PC-3 (cell line): ENCODE measurements at regions not wholly inside any gene's neighbourhood (a gene's known extent, or its start where the extent isn't known, plus 50 kb on each side); places are given as distances from the start of the nearest gene placed in this dataset.
A peak's percentile ranks its signal among the peaks of the same experiment; 100 is the strongest.

Experiments used
- ATAC-seq: fragments of 200-7000 bp; cut with Tn5 transposase; 2 replicates; pipeline ENCODE4 v1.9.1; 2020; ENCODE audit warnings: mild to moderate bottlenecking, moderate library complexity
- BruUV-seq: library from RNA; stranded (reverse); fragments of 400-500 nt; replicated peaks from 2 replicates; lab custom pipeline; 2021; lab: Mats Ljungman, UMichigan
- CTCF ChIA-PET: fragments of 300-600 bp; sonication (Branson Sonifier 250); formaldehyde crosslinking; loops from one replicate; lab custom pipeline; 2022; ENCODE audit warnings: antibody characterized with exemption; lab: Charles Lee
- POLR2A ChIA-PET: fragments of 300-600 bp; sonication (Branson Sonifier 250); formaldehyde crosslinking; loops from one replicate; lab custom pipeline; 2022; ENCODE audit warnings: antibody characterized with exemption; ENCODE audit not compliant: unreplicated experiment; lab: Charles Lee
- DNase-seq: peaks from one replicate; pipeline ENCODE4 v3.0.0-alpha.2; 2015
- H2AFZ ChIP-seq: fragments of 300-600 bp; sonication (generic); 2 replicates; pipeline ENCODE4 v1.6.0; 2016; ENCODE audit warnings: antibody characterized with exemption, low read length
- H3F3A ChIP-seq: fragments of 300-600 bp; sonication (generic); one replicate; pipeline ENCODE4 v1.6.0; 2017; ENCODE audit warnings: antibody characterized with exemption, low read length, control low read depth, mild to moderate bottlenecking; ENCODE audit not compliant: unreplicated experiment
- H3K27ac ChIP-seq: fragments of 300-600 bp; sonication (generic); 2 replicates; pipeline ENCODE4 v1.5.1; 2016; ENCODE audit warnings: mild to moderate bottlenecking, low read length
- H3K27me3 ChIP-seq: fragments of 300-600 bp; sonication (generic); 2 replicates; pipeline ENCODE4 v1.6.1; 2016; ENCODE audit warnings: low read length, mixed read lengths
- H3K36me3 ChIP-seq: fragments of 300-600 bp; sonication (generic); 2 replicates; pipeline ENCODE4 v1.6.1; 2016; ENCODE audit warnings: low read depth, mixed run types, low read length, mixed read lengths
- H3K4me1 ChIP-seq: fragments of 300-600 bp; sonication (generic); 2 replicates; pipeline ENCODE4 v1.5.1; 2016; ENCODE audit warnings: low read length; ENCODE audit not compliant: insufficient read depth
- H3K4me2 ChIP-seq: fragments of 300-600 bp; sonication (generic); 2 replicates; pipeline ENCODE4 v1.6.0; 2016; ENCODE audit warnings: low read length
- H3K4me3 ChIP-seq: fragments of 300-600 bp; sonication (generic); 2 replicates; pipeline ENCODE4 v1.5.1; 2016; ENCODE audit warnings: mild to moderate bottlenecking, low read length, mixed read lengths
- H3K79me2 ChIP-seq: fragments of 300-600 bp; sonication (generic); 2 replicates; pipeline ENCODE4 v1.6.1; 2017; ENCODE audit warnings: low read length, mixed read lengths
- H3K9ac ChIP-seq: fragments of 300-600 bp; sonication (generic); 2 replicates; pipeline ENCODE4 v1.6.0; 2016; ENCODE audit warnings: mild to moderate bottlenecking, low read length
- H3K9me2 ChIP-seq: fragments of 300-600 bp; sonication (generic); replicated peaks from 2 replicates; pipeline ENCODE4 v1.6.1; 2016; ENCODE audit warnings: mixed run types, low read length, mixed read lengths
- H3K9me3 ChIP-seq: fragments of 300-600 bp; sonication (generic); 2 replicates; pipeline ENCODE4 v1.6.1; 2016; ENCODE audit warnings: low read length, mixed read lengths
- H4K20me1 ChIP-seq: fragments of 300-600 bp; sonication (generic); 2 replicates; pipeline ENCODE4 v1.6.1; 2016; ENCODE audit warnings: low read length, mixed read lengths
- CTCF ChIP-seq: fragments of 300-600 bp; sonication (generic); conservative IDR thresholded peaks from 2 replicates; pipeline ENCODE4 v1.5.1; 2017; ENCODE audit warnings: antibody characterized with exemption, low read depth, mild to moderate bottlenecking, low read length
- EZH2 ChIP-seq: fragments of 300-600 bp; sonication (generic); IDR thresholded peaks from one replicate; pipeline ENCODE4 v1.6.1; 2017; ENCODE audit warnings: antibody characterized with exemption, mild to moderate bottlenecking, low read length; ENCODE audit not compliant: unreplicated experiment
- EZH2phosphoT487 ChIP-seq: fragments of 300-600 bp; sonication (generic); IDR thresholded peaks from 2 replicates; pipeline ENCODE4 v1.6.1; 2018; ENCODE audit warnings: mild to moderate bottlenecking, antibody characterized with exemption, low read length, borderline replicate concordance
- intact Hi-C: fragments of 100-400 bp; cut with micrococcal nuclease; formaldehyde crosslinking; loops from 2 replicates; pipeline ENCODE4 v1.9.0; 2023

- CTCF ChIA-PET = interaction anchor here (0.7 kb wide), 1 partner anchor 11 kb away, joined by 3 read pairs; no protein-coding TSS in a partner anchor
- H3K9ac ChIP-seq = no peak overlapping the region
- ATAC-seq = no peak
Measured at GRCh38 chr10:75304741-75305390, 69.1 kb upstream of the COMTD1 start.

GRCh38 chr10:75304313-75304712 is 68.6 kb upstream of the COMTD1 start:
- ChIA-PET POLR2A (no interaction called here), CTCF (interaction anchor here (0.7 kb wide), 1 partner anchor 11 kb away, joined by 3 read pairs; no protein-coding TSS in a partner anchor)
- no peaks in the 10 kb centered on the region for H3K36me3 ChIP-seq
- DNase-seq = no peak
- no peaks in the 10 kb centered on the region for H3K4me1 ChIP-seq
- no peak overlapping the region for H3K27ac ChIP-seq
- H3F3A ChIP-seq = no peaks in the 10 kb centered on the region
- intact Hi-C loops = no loop called here
- no peaks in the 10 kb centered on the region for H3K27me3 ChIP-seq
- ATAC-seq = no peak
- TF ChIP-seq CTCF (no peak), EZH2phosphoT487 (no peak), EZH2 (no peak)
- no peaks in the 10 kb centered on the region for H3K79me2 ChIP-seq
- H2AFZ ChIP-seq = no peak overlapping the region
- H3K9me2 ChIP-seq = no peaks in the 10 kb centered on the region
- no peak overlapping the region for H3K9ac ChIP-seq
- H3K4me2 ChIP-seq = no peak overlapping the region
- no peak overlapping the region for H3K4me3 ChIP-seq
- no peaks in the 10 kb centered on the region for H4K20me1 ChIP-seq
- H3K9me3 ChIP-seq = peaks cover 16% of the 10 kb centered on the region
- no TSS peak for BruUV-seq

More at GRCh38 chr10:75304741-75305390, 69.1 kb upstream of the COMTD1 start:
- Histone ChIP-seq H4K20me1 (no peaks in the 10 kb centered on the region), H3K27me3 (no peaks in the 10 kb centered on the region), H3K9me2 (no peaks in the 10 kb centered on the region), H3F3A (no peaks in the 10 kb centered on the region), H3K4me3 (no peak overlapping the region), H3K79me2 (no peaks in the 10 kb centered on the region), H3K9me3 (peaks cover 16% of the 10 kb centered on the region), H3K4me2 (no peak overlapping the region), H3K36me3 (no peaks in the 10 kb centered on the region), H2AFZ (no peak overlapping the region), H3K4me1 (no peaks in the 10 kb centered on the region), H3K27ac (no peak overlapping the region)
- POLR2A ChIA-PET = no interaction called here
- TF ChIP-seq EZH2 = no peak
- no peak for TF ChIP-seq EZH2phosphoT487
- TF ChIP-seq CTCF = no peak
- no TSS peak for BruUV-seq
- intact Hi-C loops = no loop called here
- DNase-seq = no peak

- peak; percentile 64 for ATAC-seq
- Histone ChIP-seq H3K9me2 (no peaks in the 10 kb centered on the region), H3K79me2 (no peaks in the 10 kb centered on the region), H3K27ac (no peak overlapping the region), H3K27me3 (no peaks in the 10 kb centered on the region), H3K9ac (no peak overlapping the region), H3K9me3 (peaks cover 13% of the 10 kb centered on the region), H3K4me1 (no peaks in the 10 kb centered on the region), H3K4me3 (no peak overlapping the region), H4K20me1 (no peaks in the 10 kb centered on the region), H3K4me2 (no peak overlapping the region), H3K36me3 (no peaks in the 10 kb centered on the region), H2AFZ (no peak overlapping the region), H3F3A (no peaks in the 10 kb centered on the region)
- DNase-seq = no peak
- BruUV-seq = no TSS peak
- ChIA-PET POLR2A (no interaction called here), CTCF (no interaction called here)
- TF ChIP-seq EZH2 = no peak
- TF ChIP-seq EZH2phosphoT487 = no peak
- TF ChIP-seq CTCF = peak; percentile 39
- intact Hi-C loops = no loop called here
Measured at GRCh38 chr10:75303045-75303777, 67.5 kb upstream of the COMTD1 start.
